GM19025 (cell line): ENCODE measurements at regions not wholly inside any gene's neighbourhood (a gene's known extent, or its start where the extent isn't known, plus 50 kb on each side); places are given as distances from the start of the nearest gene placed in this dataset.

Experiments
- ATAC-seq: cut with Tn5 transposase; IDR thresholded peaks from one replicate; pipeline ENCODE4 v1.9.1; 2021; ENCODE audit warnings: mild to moderate bottlenecking, low read depth, moderate library complexity; ENCODE audit not compliant: unreplicated experiment

DNA sequence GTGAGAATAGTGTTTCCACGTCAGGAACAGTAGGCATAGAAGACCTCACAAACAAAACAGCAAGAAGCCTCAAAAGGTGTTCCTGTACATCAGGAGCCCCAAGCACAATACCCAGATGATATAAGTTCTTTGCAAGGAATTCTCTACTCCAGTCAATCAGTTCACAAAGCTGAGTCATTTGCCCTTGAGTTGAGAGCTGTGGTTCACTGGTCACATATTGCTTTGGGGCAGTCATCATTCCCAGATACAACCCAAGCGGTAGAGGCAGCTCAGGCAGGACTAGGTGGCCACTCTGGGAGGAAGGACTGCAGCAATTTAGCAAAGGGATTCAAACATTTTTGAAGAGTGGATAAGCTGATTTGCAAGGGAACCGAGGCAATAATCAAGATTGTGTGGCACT lies 551.5 kb upstream of the ZFP42 start:
- ATAC-seq, result no peak

DNA sequence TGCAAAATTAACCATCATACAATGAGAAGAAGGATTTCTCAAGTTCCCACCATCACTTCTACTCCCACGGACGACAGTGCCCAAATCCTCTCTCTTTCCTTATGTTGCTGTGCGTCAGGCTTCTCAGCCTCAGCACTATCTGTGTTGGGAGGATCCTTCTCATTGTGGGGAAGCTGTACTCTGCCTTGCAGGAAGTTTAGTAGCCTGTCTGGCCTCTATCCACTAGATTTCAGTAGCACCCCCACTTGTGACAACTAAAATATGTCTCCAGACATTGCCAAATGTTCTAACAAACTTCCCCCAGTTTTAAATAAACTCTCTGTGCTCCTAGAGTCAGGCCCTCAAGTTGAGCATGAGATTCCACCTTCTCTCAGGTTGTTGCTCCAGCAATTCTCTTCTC lies 545.9 kb upstream of the ZFP42 start:
- ATAC-seq, result no peak

DNA sequence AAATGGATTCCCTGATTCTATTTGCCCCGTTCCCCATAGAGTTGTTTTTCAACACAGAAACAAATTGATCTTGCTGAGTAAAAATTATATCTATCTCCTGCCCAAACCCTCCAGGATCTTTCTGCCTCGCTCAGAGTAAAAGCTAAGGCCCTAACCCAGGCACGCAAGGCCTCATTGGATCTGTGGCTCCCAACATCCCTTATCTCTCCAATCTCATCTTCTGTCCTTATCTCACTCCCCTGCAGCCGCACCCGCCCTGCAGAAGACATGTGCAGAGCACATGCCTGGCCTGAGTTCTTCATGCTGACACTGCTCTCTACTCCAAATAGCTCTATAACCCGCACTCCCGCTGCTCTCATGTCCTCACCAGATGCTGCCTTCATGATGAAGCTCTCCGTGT lies 543.8 kb upstream of the ZFP42 start:
- no peak for ATAC-seq

DNA sequence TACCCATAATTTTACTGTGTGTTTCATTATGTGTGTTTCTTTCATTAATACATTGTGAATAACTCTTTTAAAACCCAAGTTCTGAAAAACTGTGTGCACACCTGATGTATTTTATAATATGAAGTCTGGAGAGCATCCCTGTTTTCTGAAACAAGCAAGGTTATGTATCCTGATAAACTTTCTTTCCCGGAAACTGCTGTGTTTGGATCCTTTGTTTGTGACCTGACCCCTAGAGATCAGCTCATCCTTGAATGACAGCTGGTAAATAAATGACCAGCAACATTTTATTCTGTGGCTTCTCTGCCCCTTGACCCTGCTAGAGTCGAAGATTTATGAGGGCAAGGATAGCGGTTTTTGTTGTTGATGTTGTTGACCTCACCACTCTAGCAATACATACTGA lies 535.6 kb upstream of the ZFP42 start:
- ATAC-seq, result no peak

DNA sequence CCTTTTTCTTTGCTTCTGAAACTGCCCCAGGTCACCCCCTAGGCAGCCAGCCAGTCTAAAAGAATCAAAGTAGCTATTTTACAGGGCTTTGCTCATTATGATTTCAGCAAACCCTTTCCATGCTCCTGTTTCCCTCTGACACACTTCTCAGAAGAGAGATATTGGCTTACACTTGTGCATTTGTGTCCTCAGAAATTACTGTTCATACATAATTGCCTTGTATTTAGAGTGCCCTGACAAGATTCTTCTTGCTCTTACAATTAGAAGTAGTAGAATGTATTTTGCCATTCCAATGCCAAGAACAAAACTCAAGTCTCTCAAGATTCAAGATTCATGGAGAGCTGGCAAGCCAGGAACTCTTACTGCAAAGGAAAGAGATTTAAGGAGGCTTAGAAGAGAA lies 531.0 kb upstream of the ZFP42 start:
- no peak for ATAC-seq

DNA sequence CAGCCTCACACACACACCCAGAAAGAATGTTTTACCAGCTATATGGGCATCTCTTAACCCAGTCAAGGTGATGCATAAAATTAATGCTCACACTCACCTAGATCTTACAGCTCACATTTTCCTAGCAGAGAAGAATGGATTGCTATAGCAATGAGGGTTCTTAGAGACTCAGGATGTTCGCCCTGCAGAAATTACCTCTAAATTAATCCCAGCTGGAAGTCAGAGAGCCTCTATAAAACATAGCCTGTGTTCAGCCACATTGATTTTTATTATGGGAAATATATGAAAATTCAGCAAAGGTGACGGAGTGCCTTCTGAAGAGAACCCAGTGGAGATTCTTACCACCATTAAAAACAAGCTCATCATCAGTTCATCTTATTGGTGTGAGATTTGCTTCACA lies 528.3 kb upstream of the ZFP42 start:
- ATAC-seq, result no peak

DNA sequence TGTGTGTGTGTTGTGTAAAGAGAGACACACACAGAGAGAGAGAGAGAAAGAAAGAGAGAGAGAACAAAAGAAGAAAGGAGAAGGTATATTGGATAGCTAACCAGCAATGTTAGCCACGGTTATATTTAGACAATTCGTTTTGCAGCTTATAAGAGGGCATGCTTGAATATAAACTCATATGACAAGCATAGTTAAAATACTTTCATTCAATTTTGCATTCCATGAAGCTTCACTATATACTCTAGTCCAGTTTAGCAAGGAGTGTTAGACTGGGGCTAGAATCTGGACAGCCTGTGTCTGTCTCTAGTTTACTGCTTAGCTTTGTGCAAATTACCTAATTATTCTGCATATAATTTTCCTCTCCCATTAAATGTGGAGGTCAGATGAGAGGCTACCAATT lies 525.9 kb upstream of the ZFP42 start:
- no peak for ATAC-seq

DNA sequence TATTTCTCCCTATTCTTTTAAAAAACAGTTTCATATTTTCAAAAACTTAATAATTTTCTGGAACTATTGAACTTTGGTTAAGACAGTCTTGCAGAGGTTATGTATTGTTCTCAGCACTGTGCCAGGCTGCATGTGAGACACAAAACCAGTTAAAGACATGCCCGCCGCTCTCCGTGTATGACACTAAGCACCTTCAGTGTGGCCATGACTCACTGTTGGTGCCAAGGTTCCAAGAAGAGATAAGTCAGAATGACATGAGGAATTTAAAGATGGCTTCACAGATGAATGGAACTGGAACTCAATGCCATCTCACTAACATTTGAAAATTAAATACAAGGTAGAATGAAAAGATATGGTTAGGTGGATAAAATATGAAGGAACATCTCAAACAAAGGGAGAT lies 525.5 kb upstream of the ZFP42 start:
- ATAC-seq, result no peak

DNA sequence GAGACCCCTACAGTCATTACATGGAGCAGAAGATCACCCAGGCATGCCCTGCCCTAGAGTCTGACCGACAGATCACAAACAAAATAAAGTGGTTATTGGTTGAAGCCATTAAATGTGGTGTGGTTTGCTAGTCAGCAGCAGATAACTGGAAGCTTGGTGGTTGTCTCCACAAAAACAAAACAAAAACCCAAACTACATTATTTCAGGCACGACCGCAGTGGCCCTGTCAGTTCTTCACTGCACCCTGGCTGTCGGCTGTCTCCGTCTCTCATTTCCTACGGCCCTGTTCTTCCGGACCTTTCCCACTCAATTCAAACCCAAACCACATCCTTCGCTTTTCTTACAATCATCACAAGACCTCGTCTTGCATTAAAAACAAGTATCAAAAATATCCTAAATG lies 521.3 kb upstream of the ZFP42 start:
- no peak for ATAC-seq

DNA sequence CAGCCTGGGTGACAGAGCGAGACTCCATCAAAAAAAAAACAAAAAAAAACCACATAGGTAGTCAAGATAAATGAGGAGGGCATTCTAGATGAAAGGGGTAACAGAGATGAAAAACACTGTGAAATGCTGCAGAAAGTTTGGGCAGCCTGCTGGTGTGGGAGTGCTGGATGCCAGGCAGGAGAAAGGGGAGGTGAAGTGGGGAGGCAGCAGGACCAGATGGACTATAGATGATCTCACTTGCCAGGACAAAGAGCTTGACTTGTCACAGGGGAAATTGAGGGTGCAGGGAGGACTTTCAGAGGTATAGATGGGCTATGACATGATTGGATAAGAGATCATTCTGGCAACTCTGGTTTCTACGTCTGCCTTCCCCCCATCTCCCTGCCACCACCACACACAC lies 519.7 kb upstream of the ZFP42 start:
- ATAC-seq, result no peak

DNA sequence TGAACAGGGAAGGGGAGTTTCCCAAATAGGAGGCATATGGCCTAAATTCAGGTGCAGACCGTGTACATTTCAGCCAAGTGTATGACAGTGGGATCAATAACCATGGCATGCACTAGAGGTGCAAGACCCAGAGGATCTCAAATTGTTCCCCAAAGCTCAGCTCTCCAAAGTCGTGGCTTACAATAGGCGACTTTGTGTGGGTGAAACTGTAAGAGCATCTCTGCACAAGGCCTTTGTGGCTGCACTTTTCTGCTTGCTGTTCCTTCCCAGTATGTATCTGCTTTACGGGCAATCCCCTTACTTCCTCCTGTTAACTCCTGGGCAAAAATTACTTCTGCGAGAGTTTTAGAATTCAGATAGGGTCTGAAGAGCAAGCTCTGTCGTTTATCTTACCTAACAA lies 518.3 kb upstream of the ZFP42 start:
- no peak for ATAC-seq

DNA sequence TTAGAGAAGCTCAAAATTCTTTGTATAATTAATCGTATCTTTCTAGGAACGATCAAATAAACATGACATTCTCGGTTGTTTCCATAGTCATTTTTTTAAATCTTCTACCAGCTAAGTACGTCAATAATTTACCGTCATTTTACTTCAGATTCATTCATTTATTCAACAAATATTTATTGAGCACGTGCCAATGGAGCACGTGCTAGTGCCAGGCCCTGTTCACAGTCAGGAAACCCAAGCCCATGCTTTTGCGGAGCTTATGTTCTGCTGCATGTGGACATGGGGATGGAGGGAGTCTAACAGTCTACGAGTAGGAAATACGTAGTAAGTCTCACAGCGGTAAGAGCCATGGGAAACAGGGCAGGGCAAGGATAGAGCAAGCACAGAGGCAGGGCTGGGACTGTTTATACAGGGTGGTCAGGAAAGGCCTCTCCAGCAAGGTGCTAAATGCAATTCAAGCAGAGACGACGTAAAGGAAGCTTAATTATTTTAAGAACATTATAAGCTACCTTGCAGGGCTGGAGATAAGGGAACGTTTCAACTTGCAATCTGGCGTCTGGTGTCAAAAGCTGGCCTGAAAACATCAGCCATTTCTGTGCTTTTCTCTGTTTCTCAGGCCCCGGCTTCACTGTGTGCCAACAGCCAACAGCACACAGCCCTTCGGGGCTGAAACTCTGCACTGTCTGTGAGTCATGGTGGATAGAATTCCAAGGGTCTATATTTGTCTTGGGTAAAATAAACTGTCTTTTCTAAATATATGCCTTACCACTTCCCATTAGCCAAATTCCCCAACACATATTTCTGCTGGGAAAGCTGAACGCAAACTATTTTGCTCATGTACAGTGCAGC lies 517.1 kb upstream of the ZFP42 start:
- no peak for ATAC-seq

DNA sequence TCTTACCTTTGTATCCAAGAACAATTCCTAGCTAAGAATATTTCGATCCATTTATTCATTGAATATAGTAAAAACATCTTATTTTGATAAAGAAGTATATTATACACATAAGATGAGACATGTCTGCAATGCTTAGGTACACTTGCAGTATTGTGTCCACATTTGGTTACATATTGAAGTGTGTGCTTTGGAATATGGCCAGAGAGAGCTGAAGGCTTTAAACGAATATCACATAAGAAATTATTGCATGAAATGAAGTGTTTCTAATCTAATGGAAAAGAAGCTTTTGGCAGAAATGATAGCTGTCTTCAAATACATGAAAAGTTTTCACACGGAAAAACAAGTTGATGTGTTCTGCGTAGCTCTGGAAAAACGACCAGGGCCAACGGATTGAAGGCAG lies 516.1 kb upstream of the ZFP42 start:
- no peak for ATAC-seq

DNA sequence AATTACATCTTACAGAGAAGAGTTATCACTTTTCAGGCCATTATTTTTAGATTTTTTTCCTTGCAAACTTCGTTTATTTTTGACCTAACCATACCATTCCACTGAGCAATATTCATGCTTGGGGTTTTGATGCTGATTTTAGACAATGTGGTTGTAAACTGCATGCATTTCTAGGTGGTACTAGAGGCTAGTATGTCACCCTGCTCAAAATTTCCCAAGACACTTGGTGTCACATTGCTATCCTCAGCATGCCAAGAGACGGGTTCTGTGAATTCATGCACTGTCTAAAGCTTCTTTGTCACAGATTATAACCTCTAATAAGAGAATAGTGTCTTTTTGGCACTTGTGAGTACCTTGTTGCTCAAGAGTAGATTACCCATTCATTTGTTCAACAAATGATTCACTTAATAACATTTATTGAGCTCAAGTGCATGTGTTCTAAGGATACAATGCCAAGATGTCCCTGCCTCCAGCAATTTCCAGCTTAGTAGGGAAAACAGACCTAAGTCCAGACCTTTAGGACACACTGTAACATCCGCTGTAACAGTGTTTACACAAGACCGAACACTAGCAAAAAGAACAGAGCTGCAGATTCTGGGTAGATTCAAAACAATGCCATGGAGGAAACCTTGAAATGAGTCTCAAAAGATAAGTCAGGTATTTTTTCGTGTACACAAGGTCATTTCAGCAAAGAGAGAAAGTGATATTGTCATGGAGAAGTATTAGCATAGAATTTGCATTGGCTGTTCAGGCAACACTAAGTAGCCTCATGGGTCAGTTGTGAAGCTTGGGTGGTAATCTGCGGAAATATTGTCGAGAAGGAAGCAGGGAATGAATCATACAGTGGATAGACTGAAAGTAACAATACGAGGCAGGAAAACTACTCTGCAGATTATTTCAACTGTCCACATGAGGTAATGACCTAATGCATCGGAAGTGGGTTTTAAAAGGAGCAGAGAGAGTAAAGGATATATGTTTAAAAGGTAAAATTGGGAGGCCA lies 515.1 kb upstream of the ZFP42 start:
- no peak for ATAC-seq

DNA sequence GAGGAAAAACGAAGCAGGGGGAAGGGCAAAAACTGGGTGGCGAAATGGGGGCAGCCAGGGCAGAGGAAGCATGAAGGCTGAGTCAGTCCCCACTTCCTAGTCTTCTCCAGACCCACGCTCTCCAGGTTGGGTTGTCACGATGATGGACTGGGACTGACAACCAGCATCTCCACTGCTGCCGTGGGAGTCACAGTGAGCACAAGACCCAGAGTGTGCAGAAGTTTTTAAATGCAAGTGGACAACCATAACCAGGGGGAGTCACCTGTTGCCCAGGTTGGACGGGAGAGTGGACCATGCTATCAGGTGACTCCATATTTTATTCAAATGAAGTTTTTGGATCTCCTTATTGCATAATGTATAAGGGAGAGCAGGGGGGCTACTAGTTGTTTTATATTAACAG lies 511.4 kb upstream of the ZFP42 start:
- ATAC-seq, result no peak

DNA sequence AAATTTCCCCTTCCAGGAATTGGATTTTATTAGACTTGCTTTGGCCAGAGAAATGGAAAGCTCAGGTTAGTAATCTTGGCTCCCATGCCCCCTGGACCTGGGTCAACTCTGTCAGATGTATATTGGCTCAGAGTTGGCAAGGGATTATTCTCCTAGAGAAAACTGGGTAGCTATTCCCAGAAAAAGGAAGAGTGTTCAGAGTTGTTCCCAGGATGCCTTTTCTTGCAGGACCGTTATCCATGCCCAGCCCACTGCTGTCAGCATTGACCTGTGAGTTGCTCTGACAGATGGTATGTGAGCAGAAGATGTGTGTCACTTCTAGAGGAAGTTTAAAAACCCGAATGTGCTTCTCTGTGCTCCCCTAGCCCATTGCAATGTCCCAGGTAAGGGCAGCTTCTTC lies 509.9 kb upstream of the ZFP42 start:
- ATAC-seq, result no peak

DNA sequence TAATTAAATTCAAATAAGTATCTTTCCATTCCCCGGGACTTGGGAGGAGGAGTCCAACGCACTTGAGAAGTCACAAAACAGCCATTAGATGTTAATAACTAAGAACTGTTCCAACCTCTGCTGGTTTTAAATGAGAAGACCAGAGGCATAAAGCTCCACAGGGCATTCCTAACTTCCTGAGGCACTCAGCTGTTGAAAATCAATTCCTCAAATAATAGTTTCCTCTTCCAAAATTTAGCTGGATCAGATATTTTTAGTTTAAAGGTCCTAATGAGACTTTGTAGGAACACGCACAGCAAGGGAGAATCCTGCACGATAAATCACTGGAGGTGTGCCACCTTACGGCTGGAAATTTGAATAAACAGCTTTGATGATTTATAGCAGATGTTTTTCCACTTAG lies 504.3 kb upstream of the ZFP42 start:
- no peak for ATAC-seq

DNA sequence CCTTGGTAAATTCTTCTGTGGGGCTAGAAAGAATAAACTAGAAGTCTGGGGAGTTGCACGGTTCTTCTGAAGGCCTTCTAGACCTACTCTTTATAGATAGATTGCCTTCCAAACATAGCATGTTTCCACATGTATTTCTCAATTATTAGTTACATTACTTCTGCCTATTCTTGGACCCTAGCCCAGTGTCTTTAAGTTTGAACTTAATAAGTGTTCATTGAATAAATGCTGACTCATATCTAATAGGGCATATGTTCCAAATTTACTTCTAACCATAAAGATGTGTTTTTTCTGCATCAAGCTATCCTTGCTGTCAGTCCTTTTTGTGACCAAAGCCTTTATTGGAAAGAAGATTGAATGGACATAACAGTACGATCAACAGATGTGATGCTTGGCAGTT lies 503.6 kb upstream of the ZFP42 start:
- ATAC-seq, result no peak

DNA sequence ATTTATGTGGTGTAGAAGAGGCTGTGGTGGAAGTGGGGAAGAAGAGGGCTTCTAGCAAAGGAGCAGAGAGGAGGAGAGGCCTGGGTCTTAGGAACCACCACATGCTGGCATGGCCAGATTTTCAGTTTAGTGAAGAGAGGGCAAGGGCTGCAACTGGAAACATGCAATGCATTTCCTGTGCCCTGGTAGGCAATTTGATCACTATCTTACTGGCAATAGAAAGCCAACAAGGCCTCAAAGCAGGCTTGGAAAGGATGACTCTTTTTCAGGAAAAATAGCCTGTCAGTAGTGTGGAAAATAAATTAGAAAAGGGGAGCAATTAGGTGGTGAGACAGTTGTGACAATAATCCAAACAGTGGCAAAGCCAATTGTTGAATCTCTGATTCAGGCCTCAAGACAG lies 501.9 kb upstream of the ZFP42 start:
- ATAC-seq, result no peak

DNA sequence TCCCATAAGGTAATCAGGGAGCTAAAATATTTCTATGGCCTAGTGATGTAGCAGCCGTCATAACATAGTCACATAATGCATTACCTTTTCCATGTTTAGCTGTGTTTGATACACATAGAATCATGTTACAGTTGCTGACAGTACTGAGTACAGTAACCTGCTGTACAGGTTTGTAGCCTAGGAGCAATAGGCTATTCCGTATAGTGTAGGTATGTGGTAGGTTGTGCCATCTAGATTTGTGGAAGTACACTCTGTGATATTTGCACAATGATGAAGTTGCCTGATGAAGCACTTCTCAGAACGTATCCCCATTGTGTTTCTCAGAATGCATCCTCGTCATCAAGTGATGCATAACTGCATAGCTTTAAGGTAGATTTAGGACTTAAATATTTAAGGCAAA lies 495.6 kb upstream of the ZFP42 start:
- ATAC-seq, result no peak

DNA sequence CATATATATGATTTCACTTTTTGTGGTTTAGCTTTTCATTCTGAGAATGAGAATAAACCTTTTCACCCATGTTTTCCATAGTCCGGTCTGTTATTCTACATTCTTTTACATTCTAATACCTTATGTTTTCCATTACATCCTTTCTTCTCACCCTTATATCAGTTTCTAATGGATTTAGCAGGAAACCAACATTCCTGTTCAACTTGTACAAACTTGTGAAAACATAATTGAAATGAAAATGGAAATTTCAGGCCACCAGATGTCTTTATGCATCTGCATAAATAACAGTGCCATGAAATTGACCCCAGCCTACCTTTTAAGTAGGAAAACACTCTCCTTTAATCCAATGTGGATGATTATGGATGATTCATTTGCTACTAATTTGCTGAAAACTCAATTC lies 494.8 kb upstream of the ZFP42 start:
- no peak for ATAC-seq

DNA sequence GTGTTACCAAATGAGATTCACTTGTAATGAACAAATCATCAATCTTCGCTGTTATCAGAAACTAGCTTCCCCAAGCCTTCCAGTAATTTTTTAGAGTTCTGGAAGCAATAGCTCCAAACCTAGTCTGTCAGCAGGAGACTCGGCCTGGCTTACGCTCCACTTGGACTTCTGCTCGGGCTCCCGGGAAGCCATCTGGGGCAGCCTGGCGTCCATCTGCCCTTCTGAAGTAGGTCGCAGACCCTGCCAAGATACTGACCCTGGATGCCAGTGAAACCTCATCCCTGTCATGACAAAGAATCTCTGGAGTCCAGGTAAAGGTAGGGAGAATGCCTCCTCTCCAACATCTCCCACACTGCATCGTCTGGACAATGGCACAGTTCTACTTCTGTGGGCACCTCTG lies 493.8 kb upstream of the ZFP42 start:
- ATAC-seq, result no peak
